Heart left ventricle (tissue), 13 donors: ENCODE measurements at regions not wholly inside any gene's neighbourhood (a gene's known extent, or its start where the extent isn't known, plus 50 kb on each side); places are given as distances from the start of the nearest gene placed in this dataset.

Experiments used
- CTCF ChIP-seq, 12 donors: fragments of 200-600 bp; sonication (generic) in 4 of 12; IDR thresholded peaks; one replicate each; pipeline versions ENCODE4 v1.5.0 to v1.8.0; 2018 to 2022; ENCODE audit warnings: antibody characterized with exemption in 12 of 12, mild to moderate bottlenecking in 5 of 12
- POLR2A ChIP-seq, 2 donors: fragments of 450-650 bp; IDR thresholded peaks; one replicate each; pipeline ENCODE4 v1.6.1; 2017; ENCODE audit warnings: antibody characterized with exemption in 2 of 2, mild to moderate bottlenecking in 2 of 2, moderate library complexity in 2 of 2
- donor health status: ischemic (EF 13 %, LVEDD 7.1; RV severe dilation, severe dysfunction).
- donor health status: DM: no; HTN: yes; CAD: no.
- donor health status: DM: no; HTN: no; CAD: no.
- donor health status: ischemic (EF 25% LVEDD 6.9; RV normal size, moderate dysfunction).
- donor health status: ischemic (EF 25% LVEDD 5.7; RV mildly dilated, moderate dysfunction).
- donor health status: ischemic (EF 35%, LVEDD 5.7; RV mildly dilated, moderate dysfunction).
- donor health status: nonischemic (EF 11% LVEDD 7.7; RV severe dilation, severe dysfunction).
- donor health status: DM: yes; HTN: yes; CAD: no.
- donor health status: PGD.
- donor health status: ischemic (EF 29% LVEDD 5.4; RV normal size, mild dysfunction).
- donor health status: nonischemic (EF 23%, LVEDD 6.1; RV moderate dilation, normal function).

GRCh38 chr11:25920356-25920755 lies 411.6 kb upstream of the ANO3 start:
- TF ChIP-seq POLR2A (IDR thresholded peaks at IDR 0.05) (no peak), CTCF (IDR thresholded peaks at IDR 0.05) (no peak)
